ENCODE measurements at regions not wholly inside any gene's neighbourhood (a gene's known extent, or its start where the extent isn't known, plus 50 kb on each side); places are given as distances from the start of the nearest gene placed in this dataset.

GRCh38 chr17:52294301-52294700 lies 135.8 kb upstream of the CA10 start (continued):
- TF ChIP-seq ZBTB37 (CRISPR knock-in tag; IDR thresholded peaks at IDR 0.05) = no peak
- no peak for TF ChIP-seq SRF (IDR thresholded peaks at IDR 0.05; ENCODE audit: low read depth, low read length)
- TF ChIP-seq ZNF563 (CRISPR knock-in tag; IDR thresholded peaks at IDR 0.05) = no peak
- TF ChIP-seq ZNF800 (CRISPR knock-in tag; IDR thresholded peaks at IDR 0.05) = no peak
- no peak for TF ChIP-seq AHR (CRISPR knock-in tag; IDR thresholded peaks at IDR 0.05)
- TF ChIP-seq TRAFD1 (CRISPR knock-in tag; IDR thresholded peaks at IDR 0.05; ENCODE audit: borderline replicate concordance) = no peak
- TF ChIP-seq SSRP1 (CRISPR knock-in tag; IDR thresholded peaks at IDR 0.05) = no peak
- no peak for TF ChIP-seq CBX2 (IDR thresholded peaks at IDR 0.05; ENCODE audit: low read depth, low read length)
- no peak for TF ChIP-seq CBX2 (CRISPR knock-in tag; IDR thresholded peaks at IDR 0.05; ENCODE audit: low read depth)

- H3K27ac ChIP-seq (ENCODE audit: extremely low read length, insufficient read depth, low read length) = no peak overlapping the region
- H2AFZ ChIP-seq (ENCODE audit: low read length) = no peak overlapping the region
- no peak for ATAC-seq
- H3K4me2 ChIP-seq (ENCODE audit: low read depth, low read length) = no peak overlapping the region
- no peaks in the 10 kb centered on the region for H4K20me1 ChIP-seq (ENCODE audit: insufficient read depth, low read length)
- ChIA-PET POLR2A (no interaction called here), CTCF (ENCODE audit: low intra/inter-chr PET ratio, low total read pairs) (no interaction called here)
- no peaks in the 10 kb centered on the region for H3K9me3 ChIP-seq (ENCODE audit: low read length)
- no peaks in the 10 kb centered on the region for H3K79me2 ChIP-seq (ENCODE audit: insufficient read depth, low read length)
- no peaks in the 10 kb centered on the region for H3K4me1 ChIP-seq (ENCODE audit: insufficient read depth, low read length)
- H3K27me3 ChIP-seq (ENCODE audit: control insufficient read depth in 1 of 2, insufficient read depth in 2 of 2, low read length in 2 of 2) = no peaks in the 10 kb centered on the region
- in situ Hi-C loops (cut with HindIII; ENCODE audit: extremely low pct_ligation_motif_present, low pct_unique_long_range_greater_than_20kb) = no loop called here
- no peak for DNase-seq (ENCODE audit: low spot score)
- no peak overlapping the region for H3K4me3 ChIP-seq (replicated peaks in 1 of 3; ENCODE audit: insufficient read depth in 1 of 3, low read depth in 2 of 3, low read length in 3 of 3)
- H3K36me3 ChIP-seq (replicated peaks in 1 of 2; ENCODE audit: control insufficient read depth in 1 of 2, insufficient read depth in 2 of 2, low read length in 2 of 2) = no peaks in the 10 kb centered on the region
- intact Hi-C loops (cut with micrococcal nuclease; ENCODE audit: unreplicated experiment) = no loop called here
- no TSS peak for BruUV-seq (replicated peaks)
- H3K9ac ChIP-seq (ENCODE audit: insufficient read depth, low read depth, low read length) = no peak overlapping the region
- 3% methylated on average over 2 of the region's 2 CpGs for WGBS (ENCODE audit: low lambda C conversion rate)
- FAIRE-seq = no peak
- TF ChIP-seq PRPF4 (IDR thresholded peaks at IDR 0.05; ENCODE audit: low read depth, low read length, poor library complexity, severe bottlenecking) (no peak), ZBED4 (CRISPR knock-in tag; IDR thresholded peaks at IDR 0.05; ENCODE audit: borderline replicate concordance) (no peak), TSC22D2 (CRISPR knock-in tag; IDR thresholded peaks at IDR 0.05; ENCODE audit: borderline replicate concordance) (no peak), FOXA1 (IDR thresholded peaks at IDR 0.05) (no peak), FOXA1 (CRISPR knock-in tag; IDR thresholded peaks at IDR 0.05) (no peak), GATAD2A (CRISPR knock-in tag; IDR thresholded peaks at IDR 0.05) (no peak), SMAD1 (CRISPR knock-in tag; IDR thresholded peaks at IDR 0.05; ENCODE audit: borderline replicate concordance, low read depth) (no peak), CAMTA2 (CRISPR knock-in tag; IDR thresholded peaks at IDR 0.05; ENCODE audit: borderline replicate concordance) (no peak)
Observed at GRCh38 chr17:52287611-52288010, 129.1 kb upstream of the CA10 start.

Measured in HepG2 (cell line).